H1 (cell line): ENCODE measurements at regions not wholly inside any gene's neighbourhood (a gene's known extent, or its start where the extent isn't known, plus 50 kb on each side); places are given as distances from the start of the nearest gene placed in this dataset.

ENCODE experiments used
- CTCF ChIA-PET: fragments of 300-600 bp; sonication (Branson Sonifier 250); formaldehyde crosslinking; loops from one replicate; lab custom pipeline; 2021; ENCODE audit not compliant: partially characterized antibody; lab: Charles Lee
- POLR2A ChIA-PET: fragments of 300-600 bp; sonication (Branson Sonifier 250); formaldehyde crosslinking; loops from one replicate; lab custom pipeline; 2021; ENCODE audit warnings: inconsistent platforms; ENCODE audit not compliant: partially characterized antibody; lab: Charles Lee
- DNase-seq, 2 experiments: peaks; one replicate each; pipeline versions ENCODE4 v3.0.0 to v3.0.0-alpha.2; 2010 to 2022; ENCODE audit warnings: low spot score in 2 of 2, low read depth in 1 of 2, mixed read lengths in 1 of 2
- FAIRE-seq: peaks from 2 replicates; lab custom pipeline; 2011; peaks lifted over from hg19 to GRCh38; lab: Jason Lieb, UNC
- H2AFZ ChIP-seq: 2 replicates; pipeline ENCODE4 v1.8.1; 2012; ENCODE audit warnings: low read length, inconsistent platforms
- H2AK5ac ChIP-seq: 2 replicates; pipeline ENCODE4 v1.6.1; 2013; ENCODE audit warnings: low read depth, low read length
- H2BK120ac ChIP-seq: replicated peaks from 2 replicates; pipeline ENCODE3; 2013; ENCODE audit warnings: low read depth, low read length, inconsistent platforms
- H2BK12ac ChIP-seq: 2 replicates; pipeline ENCODE4 v1.6.1; 2013; ENCODE audit warnings: low read depth, low read length
- H2BK15ac ChIP-seq: 2 replicates; pipeline ENCODE4 v1.6.1; 2013; ENCODE audit warnings: low read length
- H2BK20ac ChIP-seq: 2 replicates; pipeline ENCODE4 v1.6.1; 2013; ENCODE audit warnings: low read length
- H2BK5ac ChIP-seq: 2 replicates; pipeline ENCODE4 v1.6.1; 2013; ENCODE audit warnings: low read depth, low read length
- H3K14ac ChIP-seq: 2 replicates; pipeline ENCODE4 v1.6.1; 2013; ENCODE audit warnings: inconsistent platforms; ENCODE audit not compliant: insufficient read length
- H3K18ac ChIP-seq: 2 replicates; pipeline ENCODE4 v1.6.1; 2013; ENCODE audit warnings: low read length; ENCODE audit errors: extremely low read depth
- H3K23ac ChIP-seq: 2 replicates; pipeline ENCODE4 v1.6.1; 2013; ENCODE audit warnings: inconsistent platforms; ENCODE audit not compliant: insufficient read length
- H3K23me2 ChIP-seq: 2 replicates; pipeline ENCODE4 v1.6.1; 2013; ENCODE audit warnings: low read depth, low read length
- H3K27ac ChIP-seq: 2 replicates; pipeline ENCODE4 v1.6.1; 2011; ENCODE audit warnings: low read depth, low read length, inconsistent platforms
- H3K27me3 ChIP-seq, 4 experiments: replicated peaks in 1 of 4; 1 replicate in 1 of 4; 2 replicates in 3 of 4; pipeline versions ENCODE4 v1.6.1 to v1.8.1; 2011 to 2013; ENCODE audit warnings: low read length in 3 of 4, mild to moderate bottlenecking in 3 of 4, inconsistent platforms in 2 of 4, mixed read lengths in 2 of 4, moderate library complexity in 1 of 4; ENCODE audit not compliant: control insufficient read depth in 3 of 4, insufficient read depth in 3 of 4; ENCODE audit errors: extremely low read depth in 1 of 4
- H3K36me3 ChIP-seq, 4 experiments: 2 replicates each; pipeline versions ENCODE4 v1.6.1 to v1.8.1; 2011 to 2013; ENCODE audit warnings: mild to moderate bottlenecking in 4 of 4, low read length in 3 of 4, moderate library complexity in 2 of 4, control low read depth in 1 of 4, inconsistent platforms in 1 of 4; ENCODE audit not compliant: insufficient read depth in 4 of 4, control insufficient read depth in 2 of 4
- H3K4ac ChIP-seq: replicated peaks from 2 replicates; pipeline ENCODE3; 2013; ENCODE audit warnings: low read length, low read depth, mixed read lengths, inconsistent platforms; ENCODE audit not compliant: insufficient read length
- H3K4me1 ChIP-seq, 4 experiments: replicated peaks in 1 of 4; 1 replicate in 1 of 4; 2 replicates in 3 of 4; pipeline versions ENCODE4 v1.6.1 to v1.8.1; 2011 to 2013; ENCODE audit warnings: low read length in 3 of 4, inconsistent platforms in 2 of 4, mixed read lengths in 1 of 4; ENCODE audit not compliant: insufficient read depth in 4 of 4, control insufficient read depth in 3 of 4
- H3K4me2 ChIP-seq, 2 experiments: 2 replicates each; pipeline versions ENCODE4 v1.6.1 to v1.8.1; 2011 to 2013; ENCODE audit warnings: low read depth in 2 of 2, low read length in 2 of 2, control low read depth in 1 of 2, inconsistent platforms in 1 of 2, mild to moderate bottlenecking in 1 of 2; ENCODE audit not compliant: insufficient read depth in 1 of 2
- H3K4me3 ChIP-seq, 4 experiments: fragments of 200-600, 300-600 bp in 1 of 4; sonication (generic), shearing (Covaris generic), sonication (Bioruptor Twin) in 1 of 4; 2 replicates each; pipeline versions ENCODE4 v1.5.1 to v1.8.1; 2011 to 2016; ENCODE audit warnings: low read length in 4 of 4, low read depth in 3 of 4, control low read depth in 2 of 4, inconsistent platforms in 2 of 4, mild to moderate bottlenecking in 2 of 4, mixed read lengths in 1 of 4, moderate library complexity in 1 of 4; ENCODE audit not compliant: insufficient read depth in 2 of 4; ENCODE audit errors: extremely low read depth in 1 of 4
- H3K56ac ChIP-seq: replicated peaks from 2 replicates; pipeline ENCODE3; 2013; ENCODE audit warnings: low read depth, mild to moderate bottlenecking, mixed read lengths, low read length, inconsistent platforms; ENCODE audit not compliant: insufficient read length
- H3K79me1 ChIP-seq: 2 replicates; pipeline ENCODE4 v1.6.1; 2013; ENCODE audit warnings: low read depth, low read length, control low read depth
- H3K79me2 ChIP-seq, 2 experiments: 2 replicates each; pipeline versions ENCODE4 v1.6.1 to v1.8.1; 2012 to 2013; ENCODE audit warnings: low read length in 2 of 2, mild to moderate bottlenecking in 2 of 2, inconsistent platforms in 1 of 2; ENCODE audit not compliant: insufficient read depth in 2 of 2, control insufficient read depth in 1 of 2
- H3K9ac ChIP-seq, 4 experiments: replicated peaks in 1 of 4; 1 replicate in 1 of 4; 2 replicates in 3 of 4; pipeline versions ENCODE4 v1.6.1 to v1.8.1; 2011 to 2013; ENCODE audit warnings: low read depth in 3 of 4, low read length in 3 of 4, control low read depth in 2 of 4, mild to moderate bottlenecking in 2 of 4, moderate library complexity in 2 of 4, inconsistent platforms in 1 of 4; ENCODE audit errors: extremely low read depth in 1 of 4
- H3K9me3 ChIP-seq, 2 experiments: 2 replicates each; pipeline versions ENCODE4 v1.6.1 to v1.8.1; 2012 to 2013; ENCODE audit warnings: mild to moderate bottlenecking in 2 of 2, moderate library complexity in 2 of 2, control low read depth in 1 of 2, inconsistent platforms in 1 of 2, low read depth in 1 of 2, low read length in 1 of 2, mixed read lengths in 1 of 2; ENCODE audit not compliant: insufficient read depth in 2 of 2
- H4K20me1 ChIP-seq, 2 experiments: replicated peaks in 1 of 2; 2 replicates each; pipeline versions ENCODE3 to v1.8.1; 2011 to 2013; ENCODE audit warnings: inconsistent platforms in 2 of 2, low read length in 2 of 2, mild to moderate bottlenecking in 1 of 2; ENCODE audit not compliant: insufficient read depth in 2 of 2, control insufficient read depth in 1 of 2
- H4K5ac ChIP-seq: 2 replicates; pipeline ENCODE4 v1.6.1; 2013; ENCODE audit warnings: low read length, low read depth, mixed read lengths, inconsistent platforms; ENCODE audit not compliant: insufficient read length
- H4K8ac ChIP-seq: 2 replicates; pipeline ENCODE4 v1.8.0; 2013; ENCODE audit warnings: mild to moderate bottlenecking, moderate library complexity, low read length, inconsistent platforms; ENCODE audit not compliant: insufficient read depth; ENCODE audit errors: extremely low read depth
- H4K91ac ChIP-seq: replicated peaks from 2 replicates; pipeline ENCODE3; 2013; ENCODE audit warnings: low read length, mixed read lengths, inconsistent platforms; ENCODE audit not compliant: insufficient read length
- CREB1 ChIP-seq: IDR thresholded peaks from 2 replicates; pipeline ENCODE4 v1.6.1; 2012; ENCODE audit warnings: inconsistent platforms
- EGR1 ChIP-seq: IDR thresholded peaks from 2 replicates; pipeline ENCODE4 v1.6.1; 2011; ENCODE audit warnings: low read depth, low read length, borderline replicate concordance
- GABPA ChIP-seq: IDR thresholded peaks from 2 replicates; pipeline ENCODE4 v1.6.1; 2011; ENCODE audit warnings: mild to moderate bottlenecking, low read length, moderate library complexity, borderline replicate concordance; ENCODE audit not compliant: insufficient read depth
- GTF2F1 ChIP-seq: IDR thresholded peaks from 2 replicates; pipeline ENCODE4 v1.6.1; 2012; ENCODE audit warnings: low read depth, low read length, improper control_type of control experiment, borderline replicate concordance
- HDAC2 ChIP-seq, 2 experiments: fragments of 300-600 bp in 1 of 2; sonication (generic) in 1 of 2; IDR thresholded peaks; 2 replicates each; pipeline ENCODE4 v1.6.1; 2011 to 2012; ENCODE audit warnings: low read depth in 2 of 2, low read length in 2 of 2, mild to moderate bottlenecking in 2 of 2, moderate library complexity in 2 of 2, borderline replicate concordance in 1 of 2, inconsistent platforms in 1 of 2
- JUND ChIP-seq: IDR thresholded peaks from 2 replicates; pipeline ENCODE4 v1.6.1; 2011; ENCODE audit warnings: mild to moderate bottlenecking, improper control_type of control experiment, low read length
- KDM5A ChIP-seq: fragments of 200-600 bp; IDR thresholded peaks from 2 replicates; pipeline ENCODE4 v1.7.1; 2012; ENCODE audit warnings: mild to moderate bottlenecking, low read length, inconsistent platforms, mixed read lengths
- NANOG ChIP-seq: IDR thresholded peaks from 2 replicates; pipeline ENCODE4 v1.6.1; 2011; ENCODE audit warnings: low read length, low read depth, mild to moderate bottlenecking, inconsistent platforms; ENCODE audit not compliant: insufficient read depth, poor library complexity, severe bottlenecking
- POU5F1 ChIP-seq: IDR thresholded peaks from 2 replicates; pipeline ENCODE4 v1.6.1; 2011; ENCODE audit warnings: low read depth, mild to moderate bottlenecking, low read length, moderate library complexity
- SAP30 ChIP-seq: fragments of 300-600 bp; sonication (generic); IDR thresholded peaks from 2 replicates; pipeline ENCODE4 v1.7.1; 2012; ENCODE audit warnings: low read length, moderate library complexity, mild to moderate bottlenecking, inconsistent platforms; ENCODE audit not compliant: insufficient read depth, insufficient replicate concordance
- SP2 ChIP-seq: IDR thresholded peaks from 2 replicates; pipeline ENCODE4 v1.6.1; 2012; ENCODE audit warnings: mild to moderate bottlenecking, low read length, inconsistent platforms
- TCF12 ChIP-seq: IDR thresholded peaks from 2 replicates; pipeline ENCODE4 v1.6.1; 2011; ENCODE audit warnings: low read depth, mild to moderate bottlenecking, low read length
- WGBS, 2 experiments: shearing (Covaris generic) in 1 of 2; methylation state at CpG; one replicate each; pipeline versions ENCODE4 v1.1.6 to v1.1.7; 2013 to 2015; ENCODE audit warnings: low lambda C conversion rate in 2 of 2, mixed read lengths in 2 of 2, inconsistent platforms in 1 of 2, low coverage in 1 of 2, missing lambda C conversion rate in 1 of 2; ENCODE audit not compliant: insufficient replicate concordance in 2 of 2, insufficient coverage in 1 of 2, insufficient read length in 1 of 2; ENCODE audit errors: extremely low coverage in 1 of 2, missing lambda C conversion rate in 1 of 2; 5-methylcytosine and 5-hydroxymethylcytosine counted together
- TF ChIP-seq, protein P1 (sequence below): IDR thresholded peaks from 2 replicates; pipeline ENCODE4 v1.6.1; 2012; ENCODE audit warnings: inconsistent platforms

DNA sequence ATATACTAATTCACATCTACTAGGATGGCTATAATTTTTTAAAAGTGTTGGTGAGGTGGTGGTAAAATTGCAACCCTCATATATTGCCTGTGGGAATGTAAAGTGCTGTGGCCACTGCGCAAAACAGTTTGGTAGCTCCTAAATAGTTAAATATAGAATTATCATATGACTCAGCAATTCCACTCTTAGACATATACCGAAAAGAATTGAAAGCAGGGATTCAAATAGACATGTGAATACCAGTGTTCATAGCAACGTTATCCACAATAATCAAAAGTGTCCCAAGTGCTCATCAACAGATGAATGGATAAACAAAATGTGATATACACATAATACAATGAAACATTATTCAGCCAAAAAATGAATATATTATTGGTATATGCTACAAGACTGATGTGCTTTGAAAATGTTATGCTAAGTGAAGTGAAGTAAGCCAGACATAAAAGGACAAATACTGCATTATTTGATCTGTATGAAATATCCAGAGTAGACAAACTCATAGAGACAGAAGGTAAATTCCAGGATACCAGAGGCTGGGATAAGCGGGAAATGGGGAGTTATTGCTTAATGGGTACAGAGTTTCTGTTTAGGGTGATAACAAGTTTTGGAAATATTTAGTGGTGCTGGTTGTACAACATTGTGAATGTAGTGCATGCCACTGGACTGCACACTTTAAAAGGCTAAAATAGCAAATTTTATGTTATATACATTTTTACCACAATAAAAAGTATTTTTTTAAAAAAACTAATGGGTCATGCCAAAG lies 342.5 kb downstream of the SEC16B start:
- CTCF ChIA-PET = no interaction called here
- H2AFZ ChIP-seq = no peak overlapping the region
- H2BK5ac ChIP-seq = no peak overlapping the region
- no peak overlapping the region for H4K8ac ChIP-seq
- DNase-seq = no peak
- no peak overlapping the region for H2BK120ac ChIP-seq
- TF ChIP-seq EGR1 (no peak), HDAC2 (IDR thresholded peaks at IDR 0.05; ENCODE audit: borderline replicate concordance in 1 of 2, low read depth in 2 of 2, low read length in 2 of 2) (no peak), SAP30 (no peak), NANOG (no peak), TCF12 (no peak), SP2 (no peak), GABPA (no peak), CREB1 (no peak), GTF2F1 (no peak), JUND (no peak), KDM5A (no peak), POU5F1 (no peak)
- TF ChIP-seq, protein P1, sequence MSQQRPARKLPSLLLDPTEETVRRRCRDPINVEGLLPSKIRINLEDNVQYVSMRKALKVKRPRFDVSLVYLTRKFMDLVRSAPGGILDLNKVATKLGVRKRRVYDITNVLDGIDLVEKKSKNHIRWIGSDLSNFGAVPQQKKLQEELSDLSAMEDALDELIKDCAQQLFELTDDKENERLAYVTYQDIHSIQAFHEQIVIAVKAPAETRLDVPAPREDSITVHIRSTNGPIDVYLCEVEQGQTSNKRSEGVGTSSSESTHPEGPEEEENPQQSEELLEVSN = no peak
- TF ChIP-seq, all 59 proteins: peak for 0
- FAIRE-seq = no peak
- WGBS, 2 experiments = 91% methylated on average over 4 of the region's 4 CpGs; no CpG with 5 or more reads in 1 of the 2 experiments
- H3K4me3 ChIP-seq = no peak overlapping the region
- H3K23ac ChIP-seq = no peak overlapping the region
- H3K27me3 ChIP-seq = no peaks in the 10 kb centered on the region
- H2BK20ac ChIP-seq = no peak overlapping the region
- H3K4ac ChIP-seq = no peak overlapping the region
- POLR2A ChIA-PET = no interaction called here
- H3K27ac ChIP-seq = no peak overlapping the region
- H4K91ac ChIP-seq = no peak overlapping the region
- no peak overlapping the region for H2AK5ac ChIP-seq
- no peak overlapping the region for H3K56ac ChIP-seq
- no peak overlapping the region for H3K18ac ChIP-seq
- H2BK15ac ChIP-seq = no peak overlapping the region
- H3K4me1 ChIP-seq = no peaks in the 10 kb centered on the region
- H3K9ac ChIP-seq = no peak overlapping the region
- H3K23me2 ChIP-seq = no peaks in the 10 kb centered on the region
- H3K79me1 ChIP-seq = no peaks in the 10 kb centered on the region
- H4K5ac ChIP-seq = no peak overlapping the region
- no peaks in the 10 kb centered on the region for H3K36me3 ChIP-seq
- no peaks in the 10 kb centered on the region for H3K79me2 ChIP-seq
- H3K14ac ChIP-seq = no peak overlapping the region
- no peak overlapping the region for H3K4me2 ChIP-seq
- no peaks in the 10 kb centered on the region for H4K20me1 ChIP-seq
- H2BK12ac ChIP-seq = no peak overlapping the region
- no peaks in the 10 kb centered on the region for H3K9me3 ChIP-seq
